ENCODE measurements at regions not wholly inside any gene's neighbourhood (a gene's known extent, or its start where the extent isn't known, plus 50 kb on each side); places are given as distances from the start of the nearest gene placed in this dataset.

DNA sequence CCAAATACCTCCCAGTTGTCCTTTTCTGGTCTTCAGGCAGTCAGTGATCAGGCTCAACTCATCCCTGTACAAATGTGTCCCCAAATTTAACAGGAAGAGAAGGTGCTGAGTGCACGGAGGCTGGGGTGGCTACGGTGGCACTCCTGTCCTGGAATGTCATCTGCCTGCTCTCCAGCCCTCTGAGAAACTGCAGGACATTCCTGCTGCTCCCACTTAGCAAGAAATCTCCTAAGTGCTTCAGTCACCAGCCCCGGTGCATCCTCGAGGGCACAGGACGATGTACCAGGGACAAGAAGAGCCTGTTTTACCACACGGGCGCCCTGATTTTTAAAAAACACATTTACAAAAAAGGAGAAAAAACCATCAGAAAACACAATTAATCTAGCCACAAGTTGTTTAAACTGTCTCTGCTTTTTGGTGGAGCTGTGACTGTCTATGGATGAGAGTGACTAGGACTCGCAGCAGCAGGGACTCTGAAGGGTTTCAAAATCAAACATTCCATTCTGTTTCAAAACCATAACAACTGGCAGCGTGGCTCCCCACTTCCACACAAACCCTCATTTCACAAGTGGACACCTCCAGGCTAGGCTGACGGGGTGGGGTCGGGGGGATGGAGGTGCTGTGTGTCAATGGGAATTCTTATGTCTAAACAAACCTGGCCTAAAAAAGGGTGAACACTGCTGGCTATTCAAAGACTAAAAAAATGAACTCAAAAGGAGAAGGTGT, 65.3 kb upstream of the CNEP1R1 start:
- peaks cover 0 to 2% of the 10 kb centered on the region in 2 experiments for H3K27me3 ChIP-seq (ENCODE audit: control insufficient read depth in 2 of 2, insufficient read depth in 2 of 2, low read length in 2 of 2)
- H2AFZ ChIP-seq (ENCODE audit: low read depth, low read length) = no peak overlapping the region
- ChIA-PET CTCF (no interaction called here), POLR2A (no interaction called here)
- H3K9me3 ChIP-seq (replicated peaks; ENCODE audit: control insufficient read depth, insufficient read depth, low read length) = no peaks in the 10 kb centered on the region
- no peak overlapping the region for H3K27ac ChIP-seq (ENCODE audit: insufficient read depth, low read depth, low read length)
- dilution Hi-C loops (cut with MboI; ENCODE audit: extremely low pct_ligation_motif_present, low sequenced_read_pairs) = no loop called here
- no peaks in the 10 kb centered on the region for H3K4me1 ChIP-seq (ENCODE audit: control insufficient read depth, extremely low read depth, insufficient read depth, low read length)
- intact Hi-C loops (cut with micrococcal nuclease) = no loop called here
- no peak overlapping the region for H3K4me2 ChIP-seq (ENCODE audit: insufficient read depth, low read length)
- no peaks in the 10 kb centered on the region for H4K20me1 ChIP-seq (replicated peaks; ENCODE audit: control insufficient read depth, extremely low read depth, insufficient read depth, low read length)
- TF ChIP-seq MYC (IDR thresholded peaks at IDR 0.05; ENCODE audit: low read depth, low read length) (no peak), FOS (IDR thresholded peaks at IDR 0.05; ENCODE audit: borderline replicate concordance, insufficient read depth, low read length) (no peak), POLR2A (IDR thresholded peaks at IDR 0.05; ENCODE audit: low read depth, low read length) (no peak), EZH2 (IDR thresholded peaks at IDR 0.05; ENCODE audit: borderline replicate concordance, low read depth, low read length, severe bottlenecking) (no peak), JUN (IDR thresholded peaks at IDR 0.05; ENCODE audit: borderline replicate concordance, insufficient read depth, insufficient read length, low read depth) (no peak), POLR2AphosphoS5 (IDR thresholded peaks at IDR 0.05; ENCODE audit: insufficient read depth, low read depth, low read length) (no peak), CTCF (IDR thresholded peaks at IDR 0.05; ENCODE audit: extremely low read depth in 1 of 2, insufficient read depth in 1 of 2, low read depth in 1 of 2, low read length in 2 of 2) (no peak), GATA2 (IDR thresholded peaks at IDR 0.05; ENCODE audit: insufficient read depth, insufficient read length, low read depth, low read length) (no peak)
- TF ChIP-seq, protein P1, sequence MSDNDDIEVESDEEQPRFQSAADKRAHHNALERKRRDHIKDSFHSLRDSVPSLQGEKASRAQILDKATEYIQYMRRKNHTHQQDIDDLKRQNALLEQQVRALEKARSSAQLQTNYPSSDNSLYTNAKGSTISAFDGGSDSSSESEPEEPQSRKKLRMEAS (IDR thresholded peaks at IDR 0.05; ENCODE audit: insufficient read depth, insufficient read length) = no peak
- H3K9ac ChIP-seq (replicated peaks; ENCODE audit: extremely low read depth, insufficient read depth, low read length) = no peak overlapping the region
- H3K36me3 ChIP-seq (ENCODE audit: control insufficient read depth in 2 of 2, extremely low read depth in 1 of 2, insufficient read depth in 2 of 2, low read length in 2 of 2) = no peaks in the 10 kb centered on the region
- H3K79me2 ChIP-seq (ENCODE audit: control insufficient read depth, insufficient read depth, low read length) = no peaks in the 10 kb centered on the region
- DNase-seq (ENCODE audit: low read depth, low spot score) (no peak), FAIRE-seq (no peak)
- H3K4me3 ChIP-seq (replicated peaks in 1 of 3; ENCODE audit: insufficient read depth in 1 of 3, low read depth in 1 of 3, low read length in 3 of 3) = no peak overlapping the region
- no peaks in the 10 kb centered on the region for H3K9me1 ChIP-seq (replicated peaks; ENCODE audit: control insufficient read depth, extremely low read depth, insufficient read depth, low read length)
- BruUV-seq (replicated peaks) = no TSS peak
